Spinal cord (tissue), 9 donors: ENCODE measurements at regions not wholly inside any gene's neighbourhood (a gene's known extent, or its start where the extent isn't known, plus 50 kb on each side); places are given as distances from the start of the nearest gene placed in this dataset.
"Not testable (repeated sequence)": the region's sequence is repeated elsewhere in the genome, so short reads cannot be mapped to it uniquely, and the experiment has no call there.

Experiments used
- DNase-seq, 6 donors: peaks; one replicate each; pipeline versions ENCODE4 v3.0.0 to v3.0.0-alpha.2; 2013 to 2015; ENCODE audit warnings: low spot score in 6 of 6, low read depth in 4 of 6
- H3K27ac ChIP-seq: one replicate; pipeline ENCODE4 v1.5.1; 2013; ENCODE audit warnings: low read depth, low read length, control low read depth
- H3K27me3 ChIP-seq: one replicate; pipeline ENCODE4 v1.6.1; 2013; ENCODE audit warnings: low read length; ENCODE audit not compliant: control insufficient read depth, insufficient read depth
- H3K36me3 ChIP-seq: one replicate; pipeline ENCODE4 v1.6.1; 2013; ENCODE audit warnings: low read length; ENCODE audit not compliant: control insufficient read depth, insufficient read depth
- H3K4me1 ChIP-seq: one replicate; pipeline ENCODE4 v1.6.1; 2013; ENCODE audit warnings: low read length; ENCODE audit not compliant: control insufficient read depth, insufficient read depth
- H3K4me3 ChIP-seq: one replicate; pipeline ENCODE4 v1.5.1; 2013; ENCODE audit warnings: low read depth, low read length, control low read depth
- H3K9me3 ChIP-seq: one replicate; pipeline ENCODE4 v1.6.1; 2013; ENCODE audit warnings: low read length; ENCODE audit not compliant: control insufficient read depth, insufficient read depth
- WGBS: methylation state at CpG from one replicate; pipeline ENCODE4 v1.1.5; 2013; ENCODE audit warnings: missing lambda C conversion rate; ENCODE audit not compliant: insufficient coverage; 5-methylcytosine and 5-hydroxymethylcytosine counted together
- donor health status: healthy.

DNA sequence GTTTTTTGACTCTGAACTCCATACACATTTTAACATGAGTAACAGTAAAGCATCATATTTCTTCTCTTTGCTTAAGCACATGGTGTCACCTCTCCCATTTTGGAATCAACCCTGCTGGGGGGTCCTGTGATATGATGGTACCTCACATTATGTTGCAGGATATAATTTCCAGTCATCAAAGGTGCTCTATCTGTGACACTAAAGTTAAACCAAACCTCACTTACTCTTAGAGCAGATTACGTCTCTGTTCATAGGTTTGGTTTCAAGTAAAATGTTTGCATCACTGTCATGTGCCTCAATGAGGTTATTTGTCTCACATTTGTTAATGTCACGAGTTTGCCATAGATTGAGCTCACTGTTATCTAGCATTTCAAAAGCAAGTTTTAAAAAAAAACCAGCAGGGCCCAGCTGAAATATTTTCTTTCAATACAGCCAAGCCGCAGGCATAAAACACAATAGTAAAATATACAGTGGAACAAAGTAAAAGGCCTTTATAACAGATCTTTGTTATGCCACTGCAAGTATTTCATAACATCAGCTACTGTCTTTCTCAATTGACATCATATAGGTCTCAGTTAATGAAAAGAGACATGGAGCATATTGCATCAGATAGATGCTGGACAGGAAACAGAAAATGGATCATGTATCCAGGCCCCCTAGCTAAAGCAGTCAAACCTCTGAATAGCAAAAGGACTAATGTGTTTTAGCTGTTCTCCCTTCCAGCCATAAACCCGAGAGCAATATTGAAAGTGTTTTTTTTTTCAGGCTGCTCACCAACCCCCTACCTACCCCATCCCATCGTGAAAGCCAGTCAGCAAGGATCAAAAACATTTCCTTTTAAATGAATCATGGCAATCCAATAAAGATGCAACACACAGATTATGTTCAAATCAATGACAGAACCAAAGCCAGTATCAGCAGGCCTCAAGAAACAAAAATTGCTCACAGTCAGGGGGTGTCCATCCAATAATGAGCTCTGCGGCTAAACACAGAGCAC, 182.1 kb upstream of the ITGA1 start:
- Histone ChIP-seq H3K4me3 (no peak overlapping the region), H3K27ac (no peak overlapping the region), H3K36me3 (no peaks in the 10 kb centered on the region), H3K4me1 (no peaks in the 10 kb centered on the region), H3K27me3 (no peaks in the 10 kb centered on the region), H3K9me3 (no peaks in the 10 kb centered on the region)
- peak in 1 of 6 donors; percentile 10 for DNase-seq
- WGBS = 78% methylated on average over 2 of the region's 6 CpGs

DNA sequence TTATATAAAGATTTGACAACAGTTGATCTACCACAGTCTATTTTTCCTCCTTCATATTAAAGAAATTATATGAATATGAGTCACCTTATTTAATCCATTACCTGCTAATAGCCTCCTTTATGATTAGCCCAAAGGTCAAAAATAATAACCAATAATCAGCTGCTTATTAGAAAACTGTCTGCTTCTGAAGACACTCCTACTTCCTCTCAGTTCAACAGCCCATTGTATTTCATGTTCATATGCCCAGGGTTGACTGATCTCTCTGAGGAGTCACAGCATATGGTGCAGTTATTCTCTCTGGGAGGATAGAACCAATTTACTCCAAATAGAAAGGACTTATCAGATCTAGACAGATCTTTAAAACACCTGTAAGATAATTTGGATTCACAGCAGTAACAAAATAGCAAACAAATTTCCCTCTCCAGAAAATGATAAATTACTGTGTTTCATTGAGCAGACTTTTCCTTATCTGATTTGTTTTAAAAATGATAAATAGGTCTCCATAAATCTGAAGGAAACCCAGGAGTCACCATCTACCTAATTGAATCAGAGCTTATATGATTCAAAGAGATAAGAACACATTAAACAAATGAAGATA, 180.4 kb upstream of the ITGA1 start:
- H3K27ac ChIP-seq = no peak overlapping the region
- no peaks in the 10 kb centered on the region for H3K36me3 ChIP-seq
- H3K9me3 ChIP-seq = no peaks in the 10 kb centered on the region
- H3K27me3 ChIP-seq = no peaks in the 10 kb centered on the region
- H3K4me3 ChIP-seq = no peak overlapping the region
- no peaks in the 10 kb centered on the region for H3K4me1 ChIP-seq
- peak in 1 of 6 donors; percentile 11 for DNase-seq

DNA sequence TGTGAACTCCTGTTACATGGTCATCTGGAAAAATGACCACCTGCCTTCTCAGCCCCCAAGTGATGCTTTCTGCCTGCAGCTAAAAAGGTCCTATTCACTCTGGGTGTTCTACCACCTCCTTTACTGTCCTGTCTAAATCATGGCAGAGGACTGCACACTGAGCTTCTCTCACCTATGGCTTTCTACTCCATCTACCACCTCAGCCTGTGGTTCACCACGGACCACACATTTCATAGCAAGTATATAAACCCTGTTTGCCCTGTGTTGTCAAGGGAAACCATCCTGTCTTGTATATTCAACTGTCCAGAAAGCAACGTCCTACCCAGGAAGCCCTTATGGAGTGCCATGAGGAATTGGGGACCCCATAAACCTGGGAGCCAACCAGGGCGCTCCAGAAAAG, 167.4 kb upstream of the ITGA1 start:
- DNase-seq = no peak
- Histone ChIP-seq H3K27me3 (no peaks in the 10 kb centered on the region), H3K4me1 (no peaks in the 10 kb centered on the region), H3K27ac (no peak overlapping the region), H3K9me3 (no peaks in the 10 kb centered on the region), H3K4me3 (no peak overlapping the region), H3K36me3 (no peaks in the 10 kb centered on the region)
- 78% methylated on average over 1 of the region's 3 CpGs for WGBS

DNA sequence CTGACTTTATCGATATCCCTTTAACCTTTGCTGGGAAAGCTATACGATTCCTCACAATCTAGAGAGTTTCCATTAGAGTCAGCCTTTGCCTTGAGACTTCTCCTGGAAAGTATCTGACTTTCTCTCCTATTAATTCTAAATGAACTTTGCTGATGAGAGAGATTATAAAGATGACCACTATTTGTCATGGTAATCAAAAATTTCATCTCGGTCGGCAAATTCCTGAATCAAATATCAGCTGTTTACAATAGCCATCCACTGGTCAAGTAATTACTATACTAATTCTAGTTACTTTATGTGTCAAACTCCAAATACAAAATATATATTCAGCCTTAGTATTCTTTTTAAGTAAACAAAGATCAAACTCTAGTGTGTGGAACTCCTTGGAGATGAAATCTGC, 164.4 kb upstream of the ITGA1 start:
- WGBS = no CpG with 5 or more reads among the region's 4 CpGs
- Histone ChIP-seq H3K36me3 (no peaks in the 10 kb centered on the region), H3K27ac (no peak overlapping the region)

DNA sequence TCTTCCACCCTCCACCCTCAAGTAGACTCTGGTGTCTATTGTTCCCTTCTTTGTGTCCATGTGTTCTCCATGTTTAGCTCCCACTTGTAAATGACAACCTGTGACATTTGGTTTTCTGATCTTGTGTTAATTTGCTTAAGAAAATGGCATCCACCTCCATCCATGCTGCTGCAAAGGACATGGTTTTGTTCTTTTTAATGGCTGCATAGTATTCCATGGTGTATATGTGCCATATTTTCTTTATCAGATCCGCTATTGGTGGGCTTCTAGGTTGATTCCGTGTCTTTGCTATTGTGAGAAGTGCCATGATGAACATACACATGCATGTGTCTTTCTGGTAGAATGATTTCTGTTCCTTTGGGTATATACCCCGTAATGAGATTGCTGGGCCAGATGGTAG, 163.4 kb upstream of the ITGA1 start:
- Histone ChIP-seq H3K4me1 (no peaks in the 10 kb centered on the region), H3K9me3 (no peaks in the 10 kb centered on the region), H3K36me3 (no peaks in the 10 kb centered on the region), H3K4me3 (no peak overlapping the region), H3K27ac (no peak overlapping the region), H3K27me3 (no peaks in the 10 kb centered on the region)
- WGBS = 93% methylated on average over 2 of the region's 3 CpGs
- no peak for DNase-seq

More for the DNA sequence above, 164.4 kb upstream of the ITGA1 start:
- Histone ChIP-seq H3K9me3 (no peaks in the 10 kb centered on the region), H3K4me3 (no peak overlapping the region), H3K4me1 (no peaks in the 10 kb centered on the region), H3K27me3 (no peaks in the 10 kb centered on the region)
- DNase-seq = no peak

DNA sequence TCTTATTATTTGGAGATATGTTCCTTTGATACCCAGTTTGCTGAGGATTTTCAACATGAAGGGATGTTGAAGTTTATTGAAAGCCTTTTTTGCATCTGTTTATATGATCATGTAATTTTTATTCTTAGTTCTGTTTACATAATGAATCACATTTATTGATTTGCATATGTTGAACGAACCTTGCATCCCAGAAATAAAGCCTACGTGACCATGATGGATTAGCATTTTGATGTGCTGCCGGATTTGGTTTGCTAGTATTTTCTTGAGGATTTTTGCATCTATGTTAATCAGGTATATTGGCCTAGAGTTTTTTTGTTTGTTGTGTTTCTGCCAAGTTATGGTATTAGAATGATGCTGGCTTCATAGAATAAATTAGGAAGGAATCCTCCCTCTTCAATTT, 161.4 kb upstream of the ITGA1 start:
- H3K9me3 ChIP-seq = no peaks in the 10 kb centered on the region
- 83% methylated on average over 3 of the region's 3 CpGs for WGBS

DNA sequence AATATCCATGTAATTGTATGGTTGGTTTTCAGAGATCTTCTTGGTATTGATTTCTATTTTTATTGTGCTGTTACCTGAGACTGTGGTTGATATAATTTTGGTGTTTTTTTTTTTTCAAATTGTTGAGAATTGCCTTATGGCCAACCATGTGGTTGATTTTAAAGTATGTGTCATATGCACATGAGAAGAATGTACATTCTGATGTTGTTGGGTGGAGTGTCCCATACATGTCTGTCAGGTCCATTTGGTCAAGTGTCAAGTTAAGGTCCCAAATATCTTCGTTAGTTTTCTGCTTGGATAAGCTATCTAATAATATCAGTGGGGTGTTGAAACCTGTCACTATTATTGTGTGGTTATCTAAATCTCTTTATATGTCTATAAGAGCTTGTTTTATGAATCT, 160.0 kb upstream of the ITGA1 start:
- Histone ChIP-seq H3K27ac (no peak overlapping the region), H3K27me3 (no peaks in the 10 kb centered on the region), H3K4me3 (no peak overlapping the region), H3K9me3 (no peaks in the 10 kb centered on the region), H3K36me3 (no peaks in the 10 kb centered on the region), H3K4me1 (no peaks in the 10 kb centered on the region)
- no peak for DNase-seq
- no CpG with 5 or more reads among the region's 1 CpG for WGBS

More for the DNA sequence above, 161.4 kb upstream of the ITGA1 start:
- Histone ChIP-seq H3K4me3 (no peak overlapping the region), H3K27ac (no peak overlapping the region), H3K4me1 (no peaks in the 10 kb centered on the region), H3K36me3 (no peaks in the 10 kb centered on the region), H3K27me3 (no peaks in the 10 kb centered on the region)
- no peak for DNase-seq

DNA sequence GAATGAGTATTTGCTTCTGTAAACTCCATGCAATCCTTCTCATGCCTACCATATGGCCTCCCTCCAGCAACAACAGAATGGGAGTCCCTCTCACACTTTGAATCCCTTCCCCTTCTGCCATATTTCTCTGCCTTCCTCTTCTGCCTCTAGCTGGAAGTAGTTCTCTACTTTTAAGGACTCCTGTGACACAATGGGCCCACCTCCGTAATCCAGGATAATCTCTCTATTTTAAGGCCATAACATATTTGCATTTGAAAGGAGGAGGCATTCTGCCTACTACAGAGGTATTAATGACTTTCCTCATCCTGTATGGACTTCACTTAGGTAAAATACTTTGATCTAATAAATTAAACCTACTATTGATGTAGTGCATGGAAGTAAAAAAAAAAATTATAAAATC, 155.4 kb upstream of the ITGA1 start:
- no peak overlapping the region for H3K27ac ChIP-seq
- no peaks in the 10 kb centered on the region for H3K4me1 ChIP-seq
- peak in 2 of 6 donors; percentile 0 to 57 for DNase-seq
- no peaks in the 10 kb centered on the region for H3K9me3 ChIP-seq
- H3K36me3 ChIP-seq = no peaks in the 10 kb centered on the region
- no peak overlapping the region for H3K4me3 ChIP-seq
- H3K27me3 ChIP-seq = no peaks in the 10 kb centered on the region
- no CpG with 5 or more reads among the region's 1 CpG for WGBS

DNA sequence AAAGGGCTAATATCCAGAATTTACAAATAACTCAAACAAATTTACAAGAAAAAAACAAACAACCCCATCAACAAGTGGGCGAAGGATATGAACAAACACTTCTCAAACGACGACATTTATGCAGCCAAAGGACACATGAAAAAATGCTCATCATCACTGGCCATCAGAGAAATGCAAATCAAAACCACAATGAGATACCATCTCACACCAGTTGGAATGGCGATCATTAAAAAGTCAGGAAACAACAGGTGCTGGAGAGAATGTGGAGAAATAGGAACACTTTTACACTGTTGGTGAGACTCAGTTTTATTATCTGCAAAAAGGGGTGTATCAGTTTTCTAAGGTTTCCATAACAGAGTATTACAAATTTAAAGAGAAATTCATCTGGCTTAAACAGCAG, 153.5 kb upstream of the ITGA1 start:
- DNase-seq, H3K36me3 ChIP-seq, H3K4me1 ChIP-seq, H3K27me3 ChIP-seq, H3K9me3 ChIP-seq, H3K4me3 ChIP-seq, H3K27ac ChIP-seq: not testable (repeated sequence)
- WGBS = no CpG with 5 or more reads among the region's 4 CpGs

DNA sequence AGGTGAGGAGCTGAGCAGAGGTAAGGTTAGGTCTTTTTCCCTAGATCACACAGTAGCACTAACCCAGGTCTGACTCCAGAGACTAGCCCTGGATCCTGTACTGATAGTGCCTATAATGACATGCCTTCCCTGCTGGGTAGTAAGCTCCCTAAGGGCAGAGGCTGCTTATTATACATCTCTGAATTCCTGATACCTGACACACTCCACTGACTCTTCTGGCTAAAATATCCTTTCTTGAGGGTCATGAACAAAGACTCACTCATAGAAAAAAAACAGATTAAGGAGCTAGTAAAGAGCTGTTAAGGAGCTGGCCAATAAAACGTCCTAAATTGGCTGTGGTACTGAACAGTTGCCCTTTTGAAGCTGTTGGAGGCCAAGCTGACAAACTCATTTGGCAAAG, 149.0 kb upstream of the ITGA1 start:
- H3K4me3 ChIP-seq = no peak overlapping the region
- H3K36me3 ChIP-seq = no peaks in the 10 kb centered on the region
- no peak overlapping the region for H3K27ac ChIP-seq
- H3K4me1 ChIP-seq = no peaks in the 10 kb centered on the region
- H3K9me3 ChIP-seq = peaks cover 1% of the 10 kb centered on the region
- WGBS = no CpG with 5 or more reads among the region's 1 CpG
- peak in 1 of 6 donors; percentile 27 for DNase-seq
- no peaks in the 10 kb centered on the region for H3K27me3 ChIP-seq
